GM23338 (cell line): ENCODE measurements at regions not wholly inside any gene's neighbourhood (a gene's known extent, or its start where the extent isn't known, plus 50 kb on each side); places are given as distances from the start of the nearest gene placed in this dataset.

Source experiments
- ATAC-seq: fragments of 200-7000 bp; cut with Tn5 transposase; 3 replicates; pipeline ENCODE4 v1.9.1; 2020
- DNase-seq: peaks from one replicate; pipeline ENCODE4 v3.0.0-alpha.2; 2015; ENCODE audit warnings: low spot score
- H2AFZ ChIP-seq: fragments of 200-600 bp; sonication (generic); 2 replicates; pipeline ENCODE4 v1.8.0; 2016; ENCODE audit warnings: antibody characterized with exemption, mild to moderate bottlenecking, moderate library complexity
- H3F3A ChIP-seq: fragments of 200-600 bp; sonication (generic); replicated peaks from 2 replicates; pipeline ENCODE4 v1.8.0; 2017; ENCODE audit warnings: antibody characterized with exemption, mixed run types, low read depth
- H3K27ac ChIP-seq: fragments of 200-600 bp; sonication (generic); 2 replicates; pipeline ENCODE4 v1.6.1; 2016; ENCODE audit warnings: low read depth
- H3K27me3 ChIP-seq: fragments of 200-600 bp; sonication (generic); 2 replicates; pipeline ENCODE4 v1.8.0; 2016; ENCODE audit warnings: mild to moderate bottlenecking, mixed run types, moderate library complexity; ENCODE audit not compliant: insufficient read depth
- H3K36me3 ChIP-seq: fragments of 200-600 bp; sonication (generic); 2 replicates; pipeline ENCODE4 v1.8.0; 2016; ENCODE audit warnings: mild to moderate bottlenecking; ENCODE audit not compliant: insufficient read depth
- H3K4me1 ChIP-seq: fragments of 200-600 bp; sonication (generic); 2 replicates; pipeline ENCODE4 v1.8.0; 2016; ENCODE audit warnings: mild to moderate bottlenecking, moderate library complexity; ENCODE audit not compliant: insufficient read depth
- H3K4me2 ChIP-seq: fragments of 200-600 bp; sonication (generic); 2 replicates; pipeline ENCODE4 v1.7.1; 2017; ENCODE audit warnings: mixed run types
- H3K4me3 ChIP-seq: fragments of 200-600 bp; sonication (generic); 2 replicates; pipeline ENCODE4 v1.6.1; 2016; ENCODE audit warnings: mixed run types
- H3K79me2 ChIP-seq: fragments of 200-600 bp; sonication (generic); replicated peaks from 2 replicates; pipeline ENCODE4 v1.8.0; 2017; ENCODE audit warnings: mild to moderate bottlenecking; ENCODE audit not compliant: insufficient read depth
- H3K9me2 ChIP-seq: fragments of 200-600 bp; sonication (generic); 2 replicates; pipeline ENCODE4 v1.8.0; 2017; ENCODE audit not compliant: insufficient read depth
- H4K20me1 ChIP-seq: fragments of 200-600 bp; sonication (generic); replicated peaks from 2 replicates; pipeline ENCODE4 v1.8.0; 2017; ENCODE audit warnings: mild to moderate bottlenecking; ENCODE audit not compliant: insufficient read depth
- H3K27ac Mint-ChIP-seq: 2 replicates; pipeline ENCODE4 v1.8.0; 2020; ENCODE audit warnings: inconsistent platforms, mild to moderate bottlenecking, moderate library complexity, mixed read lengths
- H3K27me3 Mint-ChIP-seq: 3 replicates; pipeline ENCODE4 v1.8.0; 2022; ENCODE audit warnings: low read depth, mild to moderate bottlenecking, moderate library complexity, mixed read lengths, inconsistent platforms; ENCODE audit not compliant: insufficient read depth, poor library complexity
- H3K36me3 Mint-ChIP-seq: 3 replicates; pipeline ENCODE4 v1.8.0; 2021; ENCODE audit warnings: low read depth, mild to moderate bottlenecking, inconsistent platforms, moderate library complexity, mixed read lengths
- H3K4me1 Mint-ChIP-seq: 3 replicates; pipeline ENCODE4 v1.8.0; 2020; ENCODE audit warnings: mild to moderate bottlenecking, inconsistent platforms, mixed read lengths
- H3K4me3 Mint-ChIP-seq: 3 replicates; pipeline ENCODE4 v1.8.0; 2021; ENCODE audit warnings: moderate library complexity, mild to moderate bottlenecking, inconsistent platforms, mixed read lengths
- H3K9me3 Mint-ChIP-seq: 3 replicates; pipeline ENCODE4 v1.8.0; 2020; ENCODE audit warnings: moderate library complexity, mild to moderate bottlenecking, inconsistent platforms, mixed read lengths
- CREB1 ChIP-seq: fragments of 250-450 bp; sonication (Bioruptor Pico); IDR thresholded peaks from 2 replicates; pipeline ENCODE4 v1.5.0; 2020; ENCODE audit warnings: low read depth, mild to moderate bottlenecking, moderate library complexity
- CTCF ChIP-seq, 2 experiments: fragments of 200-600 bp in 1 of 2; sonication (generic) in 1 of 2; conservative IDR thresholded peaks; 2 replicates each; pipeline versions ENCODE4 v1.5.1 to v1.6.1; 2016 to 2017; ENCODE audit warnings: antibody characterized with exemption in 2 of 2, low read depth in 2 of 2, mild to moderate bottlenecking in 2 of 2, moderate library complexity in 1 of 2
- ETS1 ChIP-seq: IDR thresholded peaks from 2 replicates; pipeline ENCODE4 v1.6.1; 2016; ENCODE audit warnings: antibody characterized with exemption
- EZH2 ChIP-seq: fragments of 200-600 bp; sonication (generic); IDR thresholded peaks from one replicate; pipeline ENCODE4 v1.8.0; 2017; ENCODE audit warnings: antibody characterized with exemption, mild to moderate bottlenecking, low read depth; ENCODE audit not compliant: unreplicated experiment
- EZH2phosphoT487 ChIP-seq: fragments of 200-600 bp; sonication (generic); IDR thresholded peaks from one replicate; pipeline ENCODE4 v1.8.1; 2018; ENCODE audit warnings: antibody characterized with exemption; ENCODE audit not compliant: unreplicated experiment
- JUNB ChIP-seq: IDR thresholded peaks from one replicate; pipeline ENCODE4 v1.6.1; 2016; ENCODE audit warnings: antibody characterized with exemption; ENCODE audit not compliant: unreplicated experiment
- NANOG ChIP-seq: IDR thresholded peaks from 2 replicates; pipeline ENCODE4 v1.6.1; 2016; ENCODE audit warnings: antibody characterized with exemption, borderline replicate concordance
- POLR2AphosphoS5 ChIP-seq: IDR thresholded peaks from 2 replicates; pipeline ENCODE4 v1.6.1; 2016; ENCODE audit warnings: antibody characterized with exemption, low read depth
- STAT1 ChIP-seq: IDR thresholded peaks from one replicate; pipeline ENCODE4 v1.6.1; 2016; ENCODE audit warnings: antibody characterized with exemption; ENCODE audit not compliant: unreplicated experiment
- ZNF114 ChIP-seq: fragments of 250-450 bp; sonication (Bioruptor Pico); IDR thresholded peaks from 2 replicates; pipeline ENCODE4 v1.5.0; 2020; ENCODE audit warnings: mild to moderate bottlenecking, moderate library complexity
- ZNF331 ChIP-seq: fragments of 250-450 bp; sonication (Bioruptor Pico); IDR thresholded peaks from 2 replicates; pipeline ENCODE4 v1.5.0; 2020; ENCODE audit warnings: low read depth, mild to moderate bottlenecking, moderate library complexity
- ZNF462 ChIP-seq: fragments of 250-450 bp; sonication (Bioruptor Pico); IDR thresholded peaks from 2 replicates; pipeline ENCODE4 v1.5.0; 2020; ENCODE audit warnings: mild to moderate bottlenecking, moderate library complexity

- Histone ChIP-seq H3K4me3 (no peak overlapping the region), H2AFZ (no peak overlapping the region), H3K27me3 (no peaks in the 10 kb centered on the region), H3K9me2 (peaks cover 15% of the 10 kb centered on the region; the same call in 1 of the 2 replicates), H3K36me3 (no peaks in the 10 kb centered on the region), H3K27ac (no peak overlapping the region), H3F3A (no peaks in the 10 kb centered on the region), H3K4me1 (peaks cover 26% of the 10 kb centered on the region), H4K20me1 (no peaks in the 10 kb centered on the region), H3K79me2 (no peaks in the 10 kb centered on the region), H3K4me2 (no peak overlapping the region)
- Mint-ChIP-seq H3K4me1 (peaks cover 15% of the 10 kb centered on the region), H3K27ac (no peak overlapping the region), H3K36me3 (peaks cover 9% of the 10 kb centered on the region; the same call in 2 of the 3 replicates), H3K27me3 (no peaks in the 10 kb centered on the region), H3K4me3 (no peak overlapping the region), H3K9me3 (peaks cover 4% of the 10 kb centered on the region; the same call in 1 of the 3 replicates)
- no peak for ATAC-seq
- no peak for TF ChIP-seq CREB1 (CRISPR knock-in tag)
- TF ChIP-seq STAT1 = no peak
- TF ChIP-seq ZNF114 = no peak
- no peak for TF ChIP-seq CTCF (conservative IDR thresholded peaks at IDR 0.05; ENCODE audit: low read depth in 2 of 2)
- no peak for TF ChIP-seq EZH2phosphoT487
- no peak for TF ChIP-seq EZH2
- TF ChIP-seq ZNF331 (CRISPR knock-in tag) = no peak
- TF ChIP-seq JUNB = no peak
- no peak for TF ChIP-seq ETS1
- DNase-seq = no peak
Observed at GRCh38 chr7:54161621-54162020, 380.6 kb upstream of the VSTM2A start.

GRCh38 chr7:54166419-54166818, 375.8 kb upstream of the VSTM2A start:
- H3K79me2 ChIP-seq = no peaks in the 10 kb centered on the region
- DNase-seq = no peak
- Mint-ChIP-seq H3K9me3 (peaks cover 9% of the 10 kb centered on the region; the same call in 2 of the 3 replicates), H3K4me1 (peaks cover 11% of the 10 kb centered on the region; the same call in 2 of the 3 replicates), H3K4me3 (no peak overlapping the region), H3K27ac (no peak overlapping the region), H3K27me3 (no peaks in the 10 kb centered on the region), H3K36me3 (peaks cover 7% of the 10 kb centered on the region; the same call in 2 of the 3 replicates)
- H3K27ac ChIP-seq = no peak overlapping the region
- H3K4me3 ChIP-seq = no peak overlapping the region
- H3F3A ChIP-seq = no peaks in the 10 kb centered on the region
- H2AFZ ChIP-seq = no peak overlapping the region
- no peak for ATAC-seq
- no peaks in the 10 kb centered on the region for H3K27me3 ChIP-seq
- H4K20me1 ChIP-seq = no peaks in the 10 kb centered on the region
- H3K4me1 ChIP-seq = peaks cover 21% of the 10 kb centered on the region; the same call in 1 of the 2 replicates
- H3K9me2 ChIP-seq = 0 out of 2 replicates have a peak, but pooled peaks cover 7% of the 10 kb centered on the region
- no peak overlapping the region for H3K4me2 ChIP-seq
- H3K36me3 ChIP-seq = no peaks in the 10 kb centered on the region
- no peak for TF ChIP-seq ZNF462 (CRISPR knock-in tag)
- no peak for TF ChIP-seq CREB1 (CRISPR knock-in tag)
- TF ChIP-seq NANOG = no peak
- no peak for TF ChIP-seq POLR2AphosphoS5
- no peak for TF ChIP-seq JUNB
- no peak for TF ChIP-seq EZH2
- no peak for TF ChIP-seq ETS1
